ENCODE measurements at regions not wholly inside any gene's neighbourhood (a gene's known extent, or its start where the extent isn't known, plus 50 kb on each side); places are given as distances from the start of the nearest gene placed in this dataset.

- no peak overlapping the region for H3K4me2 ChIP-seq
- H3K4me1 ChIP-seq (ENCODE audit: control insufficient read depth in 1 of 2, insufficient read depth in 2 of 2, low read depth in 1 of 2, low read length in 1 of 2): peaks cover 0 to 20% of the 10 kb centered on the region in 2 experiments; a peak in 1 of 4 replicates
- H3K9me3 ChIP-seq: no peaks in the 10 kb centered on the region
- ChIA-PET POLR2A (interaction anchor here (2.4 kb wide), 1 partner anchor 30 kb away, joined by 8 read pairs; no protein-coding TSS in a partner anchor), CTCF (interaction anchor here (2.3 kb wide), 1 partner anchor 113 kb away, joined by 10 read pairs; no protein-coding TSS in a partner anchor)
- H2AFZ ChIP-seq (ENCODE audit: low read depth): no peak overlapping the region
- H3K4me3 ChIP-seq (ENCODE audit: low read depth in 2 of 2, low read length in 1 of 2): no peak overlapping the region
- no peaks in the 10 kb centered on the region for H4K20me1 ChIP-seq (ENCODE audit: insufficient read depth)
- DNase-seq: peak; percentile 43
- H3K27ac ChIP-seq (ENCODE audit: low read depth in 2 of 2, low read length in 1 of 2): peak overlapping the region in 1 of 2 experiments; percentile 65; a peak in 2 of 4 replicates
- no peaks in the 10 kb centered on the region for H3F3A ChIP-seq (replicated peaks; ENCODE audit: insufficient read depth)
- H3K79me2 ChIP-seq (ENCODE audit: insufficient read depth): no peaks in the 10 kb centered on the region
- 79% methylated on average over 2 of the region's 2 CpGs for WGBS (ENCODE audit: low lambda C conversion rate)
- H3K9ac ChIP-seq: no peak overlapping the region
- H3K9me2 ChIP-seq: no peaks in the 10 kb centered on the region
- H3K27me3 ChIP-seq (ENCODE audit: insufficient read depth): no peaks in the 10 kb centered on the region
- no peaks in the 10 kb centered on the region for H3K36me3 ChIP-seq (replicated peaks in 1 of 2; ENCODE audit: control insufficient read depth in 1 of 2, insufficient read depth in 2 of 2, low read length in 1 of 2)
- no peak for TF ChIP-seq RXRA (IDR thresholded peaks at IDR 0.05; ENCODE audit: borderline replicate concordance, low read depth)
- peak; percentile 87 for TF ChIP-seq RCOR1 (IDR thresholded peaks at IDR 0.05; ENCODE audit: low read length)
- TF ChIP-seq IRF3 (IDR thresholded peaks at IDR 0.05; ENCODE audit: low read depth, low read length): no peak
- TF ChIP-seq MEF2A (IDR thresholded peaks at IDR 0.05; ENCODE audit: borderline replicate concordance, low read depth): no peak
- TF ChIP-seq EZH2phosphoT487 (IDR thresholded peaks at IDR 0.05; ENCODE audit: borderline replicate concordance, low read depth): no peak
- TF ChIP-seq GATA2 (CRISPR knock-in tag; IDR thresholded peaks at IDR 0.05): peak; percentile 97
- no peak for TF ChIP-seq REST (IDR thresholded peaks at IDR 0.05; ENCODE audit: low read depth, low read length)
- no peak for TF ChIP-seq ELF1 (IDR thresholded peaks at IDR 0.05)
- no peak for TF ChIP-seq USF1 (IDR thresholded peaks at IDR 0.05; ENCODE audit: borderline replicate concordance, low read depth)
- TF ChIP-seq NRF1 (IDR thresholded peaks at IDR 0.05; ENCODE audit: low read depth, low read length): no peak
- TF ChIP-seq RFX5 (IDR thresholded peaks at IDR 0.05; ENCODE audit: low read length): no peak
- no peak; the same call in 1 of the 2 replicates for TF ChIP-seq MXI1 (IDR thresholded peaks at IDR 0.05; ENCODE audit: low read depth, low read length)
- no peak for TF ChIP-seq GABPA (IDR thresholded peaks at IDR 0.05; ENCODE audit: low read depth)
- no peak for TF ChIP-seq TEAD4 (IDR thresholded peaks at IDR 0.05; ENCODE audit: borderline replicate concordance, insufficient read depth)
- TF ChIP-seq NFIC (IDR thresholded peaks at IDR 0.05; ENCODE audit: borderline replicate concordance): no peak
- TF ChIP-seq FOXJ3 (CRISPR knock-in tag; IDR thresholded peaks at IDR 0.05): peak; percentile 91
- TF ChIP-seq, protein P1, sequence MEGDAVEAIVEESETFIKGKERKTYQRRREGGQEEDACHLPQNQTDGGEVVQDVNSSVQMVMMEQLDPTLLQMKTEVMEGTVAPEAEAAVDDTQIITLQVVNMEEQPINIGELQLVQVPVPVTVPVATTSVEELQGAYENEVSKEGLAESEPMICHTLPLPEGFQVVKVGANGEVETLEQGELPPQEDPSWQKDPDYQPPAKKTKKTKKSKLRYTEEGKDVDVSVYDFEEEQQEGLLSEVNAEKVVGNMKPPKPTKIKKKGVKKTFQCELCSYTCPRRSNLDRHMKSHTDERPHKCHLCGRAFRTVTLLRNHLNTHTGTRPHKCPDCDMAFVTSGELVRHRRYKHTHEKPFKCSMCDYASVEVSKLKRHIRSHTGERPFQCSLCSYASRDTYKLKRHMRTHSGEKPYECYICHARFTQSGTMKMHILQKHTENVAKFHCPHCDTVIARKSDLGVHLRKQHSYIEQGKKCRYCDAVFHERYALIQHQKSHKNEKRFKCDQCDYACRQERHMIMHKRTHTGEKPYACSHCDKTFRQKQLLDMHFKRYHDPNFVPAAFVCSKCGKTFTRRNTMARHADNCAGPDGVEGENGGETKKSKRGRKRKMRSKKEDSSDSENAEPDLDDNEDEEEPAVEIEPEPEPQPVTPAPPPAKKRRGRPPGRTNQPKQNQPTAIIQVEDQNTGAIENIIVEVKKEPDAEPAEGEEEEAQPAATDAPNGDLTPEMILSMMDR (IDR thresholded peaks at IDR 0.05): no peak
- TF ChIP-seq POLR2AphosphoS5 (IDR thresholded peaks at IDR 0.05; ENCODE audit: low read depth, low read length): no peak
- TF ChIP-seq EP300 (IDR thresholded peaks at IDR 0.05; ENCODE audit: borderline replicate concordance in 1 of 2, low read depth in 1 of 2, low read length in 1 of 2): peak in 1 of 2 experiments; percentile 93; a peak in 2 of 4 replicates
- no peak for TF ChIP-seq FOXM1 (IDR thresholded peaks at IDR 0.05; ENCODE audit: low read depth)
- TF ChIP-seq FOSL2 (IDR thresholded peaks at IDR 0.05; ENCODE audit: borderline replicate concordance, low read depth): no peak
- TF ChIP-seq SIN3A (IDR thresholded peaks at IDR 0.05; ENCODE audit: borderline replicate concordance, low read depth, low read length): no peak
- TF ChIP-seq, protein P2, sequence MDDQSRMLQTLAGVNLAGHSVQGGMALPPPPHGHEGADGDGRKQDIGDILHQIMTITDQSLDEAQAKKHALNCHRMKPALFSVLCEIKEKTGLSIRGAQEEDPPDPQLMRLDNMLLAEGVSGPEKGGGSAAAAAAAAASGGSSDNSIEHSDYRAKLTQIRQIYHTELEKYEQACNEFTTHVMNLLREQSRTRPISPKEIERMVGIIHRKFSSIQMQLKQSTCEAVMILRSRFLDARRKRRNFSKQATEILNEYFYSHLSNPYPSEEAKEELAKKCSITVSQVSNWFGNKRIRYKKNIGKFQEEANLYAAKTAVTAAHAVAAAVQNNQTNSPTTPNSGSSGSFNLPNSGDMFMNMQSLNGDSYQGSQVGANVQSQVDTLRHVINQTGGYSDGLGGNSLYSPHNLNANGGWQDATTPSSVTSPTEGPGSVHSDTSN (IDR thresholded peaks at IDR 0.05): no peak
- TF ChIP-seq SMC3 (IDR thresholded peaks at IDR 0.05; ENCODE audit: low read depth, low read length): no peak
- TF ChIP-seq CHD2 (IDR thresholded peaks at IDR 0.05; ENCODE audit: low read length, partially characterized antibody): no peak
- peak; percentile 12; the same call in 1 of the 2 replicates for TF ChIP-seq RAD21 (IDR thresholded peaks at IDR 0.05; ENCODE audit: low read length)
- peak; percentile 39; the same call in 1 of the 2 replicates for TF ChIP-seq TCF12 (IDR thresholded peaks at IDR 0.05)
- no peak for TF ChIP-seq JUND (IDR thresholded peaks at IDR 0.05)
Measured at GRCh38 chr5:72721844-72722243, 94.6 kb upstream of the TNPO1 start.
